ENCODE measurements at regions not wholly inside any gene's neighbourhood (a gene's known extent, or its start where the extent isn't known, plus 50 kb on each side); places are given as distances from the start of the nearest gene placed in this dataset.
A peak's percentile ranks its signal among the peaks of the same experiment; 100 is the strongest.

DNA sequence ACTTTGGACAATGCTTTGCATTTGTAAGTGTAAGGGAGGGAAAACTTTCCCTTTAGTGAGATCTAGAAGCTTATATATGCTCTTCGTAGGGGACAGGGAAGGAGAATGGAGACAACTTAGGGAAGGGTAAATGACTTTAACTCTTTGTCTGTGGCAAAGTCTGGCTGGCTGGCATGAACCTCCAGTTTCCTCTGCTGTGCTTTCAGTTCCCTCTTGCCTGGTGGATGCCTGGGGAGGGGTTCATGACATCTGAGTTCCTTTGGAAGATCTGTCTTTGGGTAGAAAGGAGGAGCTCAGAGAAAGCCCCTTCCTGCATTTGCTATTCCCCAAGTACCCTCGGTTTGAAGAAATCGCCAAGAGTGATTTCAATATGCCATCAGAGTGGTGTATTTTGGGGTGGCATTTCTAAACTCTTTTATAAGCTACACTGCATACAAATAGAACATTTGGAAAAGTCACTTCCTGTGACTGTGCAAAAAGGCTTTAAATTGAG lies 143.6 kb downstream of the VAPA start:
- Histone ChIP-seq H3K9ac (ENCODE audit: low read length in 3 of 3) (no peak overlapping the region), H3K27ac (ENCODE audit: low read depth in 2 of 2, low read length in 2 of 2) (no peak overlapping the region), H3K4me1 (ENCODE audit: control insufficient read depth in 2 of 3, insufficient read depth in 2 of 3, low read depth in 1 of 3, low read length in 3 of 3) (peaks cover 0 to 7% (median 6%) of the 10 kb centered on the region in 3 donors), H3K36me3 (ENCODE audit: control insufficient read depth in 2 of 3, insufficient read depth in 3 of 3, low read length in 3 of 3) (no peaks in the 10 kb centered on the region), H3K9me3 (ENCODE audit: control insufficient read depth in 2 of 3, insufficient read depth in 1 of 3, low read length in 3 of 3) (no peaks in the 10 kb centered on the region), H3K4me3 (ENCODE audit: low read length in 3 of 3) (no peak overlapping the region), H3K27me3 (ENCODE audit: control insufficient read depth, insufficient read depth, low read length) (no peaks in the 10 kb centered on the region)
- DNase-seq (peak in 1 of 5 donors; percentile 2), FAIRE-seq (no peak)
- TF ChIP-seq, protein P1, sequence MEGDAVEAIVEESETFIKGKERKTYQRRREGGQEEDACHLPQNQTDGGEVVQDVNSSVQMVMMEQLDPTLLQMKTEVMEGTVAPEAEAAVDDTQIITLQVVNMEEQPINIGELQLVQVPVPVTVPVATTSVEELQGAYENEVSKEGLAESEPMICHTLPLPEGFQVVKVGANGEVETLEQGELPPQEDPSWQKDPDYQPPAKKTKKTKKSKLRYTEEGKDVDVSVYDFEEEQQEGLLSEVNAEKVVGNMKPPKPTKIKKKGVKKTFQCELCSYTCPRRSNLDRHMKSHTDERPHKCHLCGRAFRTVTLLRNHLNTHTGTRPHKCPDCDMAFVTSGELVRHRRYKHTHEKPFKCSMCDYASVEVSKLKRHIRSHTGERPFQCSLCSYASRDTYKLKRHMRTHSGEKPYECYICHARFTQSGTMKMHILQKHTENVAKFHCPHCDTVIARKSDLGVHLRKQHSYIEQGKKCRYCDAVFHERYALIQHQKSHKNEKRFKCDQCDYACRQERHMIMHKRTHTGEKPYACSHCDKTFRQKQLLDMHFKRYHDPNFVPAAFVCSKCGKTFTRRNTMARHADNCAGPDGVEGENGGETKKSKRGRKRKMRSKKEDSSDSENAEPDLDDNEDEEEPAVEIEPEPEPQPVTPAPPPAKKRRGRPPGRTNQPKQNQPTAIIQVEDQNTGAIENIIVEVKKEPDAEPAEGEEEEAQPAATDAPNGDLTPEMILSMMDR (IDR thresholded peaks at IDR 0.05; ENCODE audit: borderline replicate concordance, extremely low read depth, insufficient read depth): no peak
- intact Hi-C loops (cut with DNase I): no loop called here

DNA sequence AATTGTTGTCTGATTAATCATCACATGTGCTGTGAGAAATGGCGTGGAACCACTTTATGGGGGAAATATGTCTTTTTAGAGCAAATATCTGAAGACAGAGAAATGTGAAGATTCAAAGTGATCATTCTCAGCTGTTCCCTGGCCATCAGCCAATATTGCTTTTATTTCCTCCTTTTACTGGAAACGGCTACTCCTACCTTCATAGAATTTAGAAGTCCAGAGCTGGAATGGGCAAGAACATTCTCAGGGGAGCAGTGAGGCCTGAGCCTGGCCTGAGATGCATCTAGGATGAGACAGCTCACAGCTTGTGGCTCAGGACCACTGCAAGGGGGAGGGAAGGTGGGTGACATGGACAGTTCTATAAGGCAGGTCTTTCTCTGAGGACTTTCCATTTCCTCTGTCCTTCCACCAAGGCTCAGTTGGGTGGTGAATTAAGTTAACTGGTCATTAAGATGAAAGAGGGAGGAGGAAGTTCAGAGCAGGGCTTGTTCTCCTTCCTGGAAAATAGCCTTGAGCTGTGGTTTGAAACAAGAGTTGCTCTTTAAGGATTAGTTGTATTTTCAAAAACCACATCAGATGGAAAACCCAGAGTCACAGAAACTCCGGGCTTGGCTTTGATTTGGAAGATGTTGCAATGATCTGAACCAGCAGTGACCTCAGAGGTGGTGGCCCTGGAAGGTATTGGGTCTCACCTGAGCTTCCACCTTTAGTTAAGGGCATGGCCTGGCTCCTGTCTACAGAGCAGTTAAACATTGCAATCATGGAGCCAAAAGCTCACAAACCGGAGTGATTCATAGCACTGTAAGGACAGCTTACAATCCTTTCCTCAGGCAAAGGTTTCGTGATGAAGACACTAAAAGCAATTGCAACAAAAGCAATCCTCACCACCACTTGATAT lies 144.3 kb downstream of the VAPA start:
- Histone ChIP-seq H3K9me3 (ENCODE audit: control insufficient read depth in 2 of 3, insufficient read depth in 1 of 3, low read length in 3 of 3) (no peaks in the 10 kb centered on the region), H3K4me1 (ENCODE audit: control insufficient read depth in 2 of 3, insufficient read depth in 2 of 3, low read depth in 1 of 3, low read length in 3 of 3) (peaks cover 0 to 7% (median 6%) of the 10 kb centered on the region in 3 donors), H3K36me3 (ENCODE audit: control insufficient read depth in 2 of 3, insufficient read depth in 3 of 3, low read length in 3 of 3) (no peaks in the 10 kb centered on the region), H3K27ac (ENCODE audit: low read depth in 2 of 2, low read length in 2 of 2) (peak overlapping the region in 1 of 2 donors; percentile 49), H3K9ac (ENCODE audit: low read length in 3 of 3) (no peak overlapping the region), H3K27me3 (ENCODE audit: control insufficient read depth, insufficient read depth, low read length) (no peaks in the 10 kb centered on the region), H3K4me3 (ENCODE audit: low read length in 3 of 3) (no peak overlapping the region)
- DNase-seq (peak in 4 of 5 donors; percentile 16 to 63 (median 26)), FAIRE-seq (no peak)
- intact Hi-C loops (cut with DNase I): no loop called here
- TF ChIP-seq, protein P1 (IDR thresholded peaks at IDR 0.05; ENCODE audit: borderline replicate concordance, extremely low read depth, insufficient read depth): no peak

DNA sequence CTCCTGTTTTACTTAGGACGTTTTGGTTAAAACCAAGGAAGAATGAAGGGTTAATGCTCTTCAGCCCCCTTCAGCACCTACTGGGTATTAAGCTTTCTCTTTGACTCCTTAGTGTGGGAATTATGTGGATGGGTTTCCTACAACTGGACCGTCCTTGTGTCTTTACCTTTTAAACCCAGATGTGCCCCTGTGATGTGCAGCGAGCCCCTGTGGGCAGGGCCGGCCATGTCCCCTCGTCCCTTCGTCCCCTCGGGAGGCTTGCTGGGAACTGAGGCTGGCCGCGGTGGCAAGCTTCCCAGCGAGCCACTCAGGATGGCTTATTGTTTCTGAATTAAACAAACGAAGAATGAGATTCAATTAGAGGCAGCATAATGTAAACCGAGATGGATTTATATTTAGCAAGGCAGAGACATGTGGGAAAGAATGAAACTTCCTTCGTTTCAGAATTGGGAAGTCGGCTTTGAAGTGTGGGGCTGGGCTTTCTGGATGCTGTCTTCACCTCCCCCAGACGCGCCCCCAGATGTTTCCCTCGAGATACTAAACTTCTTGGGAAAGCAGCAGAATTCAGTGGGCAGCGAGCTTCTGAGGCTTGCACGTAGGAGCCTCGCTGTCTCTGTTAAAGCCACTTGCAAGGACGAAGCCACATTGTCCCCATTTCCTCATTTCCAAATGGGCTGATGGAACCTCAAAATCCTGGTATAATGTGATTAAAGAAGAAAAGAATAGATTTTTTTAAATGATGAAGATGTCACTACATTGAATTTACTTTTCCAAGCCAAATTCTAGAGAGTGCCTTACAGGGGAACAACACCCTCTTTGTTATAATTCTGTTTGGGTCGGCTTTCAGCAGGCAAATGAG lies 146.0 kb downstream of the VAPA start:
- Histone ChIP-seq H3K4me3 (ENCODE audit: low read length in 3 of 3) (no peak overlapping the region), H3K4me1 (ENCODE audit: control insufficient read depth in 2 of 3, insufficient read depth in 2 of 3, low read depth in 1 of 3, low read length in 3 of 3) (peaks cover 0 to 7% (median 6%) of the 10 kb centered on the region in 3 donors), H3K36me3 (ENCODE audit: control insufficient read depth in 2 of 3, insufficient read depth in 3 of 3, low read length in 3 of 3) (no peaks in the 10 kb centered on the region), H3K27me3 (ENCODE audit: control insufficient read depth, insufficient read depth, low read length) (no peaks in the 10 kb centered on the region), H3K9me3 (ENCODE audit: control insufficient read depth in 2 of 3, insufficient read depth in 1 of 3, low read length in 3 of 3) (no peaks in the 10 kb centered on the region), H3K9ac (ENCODE audit: low read length in 3 of 3) (no peak overlapping the region), H3K27ac (ENCODE audit: low read depth in 2 of 2, low read length in 2 of 2) (no peak overlapping the region)
- DNase-seq (peak in 3 of 5 donors; percentile 35 to 60 (median 37)), FAIRE-seq (no peak)
- intact Hi-C loops (cut with DNase I): no loop called here
- TF ChIP-seq, protein P1 (IDR thresholded peaks at IDR 0.05; ENCODE audit: borderline replicate concordance, extremely low read depth, insufficient read depth): no peak

Measured in kidney (tissue), 13 donors.